ENCODE measurements at regions not wholly inside any gene's neighbourhood (a gene's known extent, or its start where the extent isn't known, plus 50 kb on each side); places are given as distances from the start of the nearest gene placed in this dataset.
A peak's percentile ranks its signal among the peaks of the same experiment; 100 is the strongest.

DNA sequence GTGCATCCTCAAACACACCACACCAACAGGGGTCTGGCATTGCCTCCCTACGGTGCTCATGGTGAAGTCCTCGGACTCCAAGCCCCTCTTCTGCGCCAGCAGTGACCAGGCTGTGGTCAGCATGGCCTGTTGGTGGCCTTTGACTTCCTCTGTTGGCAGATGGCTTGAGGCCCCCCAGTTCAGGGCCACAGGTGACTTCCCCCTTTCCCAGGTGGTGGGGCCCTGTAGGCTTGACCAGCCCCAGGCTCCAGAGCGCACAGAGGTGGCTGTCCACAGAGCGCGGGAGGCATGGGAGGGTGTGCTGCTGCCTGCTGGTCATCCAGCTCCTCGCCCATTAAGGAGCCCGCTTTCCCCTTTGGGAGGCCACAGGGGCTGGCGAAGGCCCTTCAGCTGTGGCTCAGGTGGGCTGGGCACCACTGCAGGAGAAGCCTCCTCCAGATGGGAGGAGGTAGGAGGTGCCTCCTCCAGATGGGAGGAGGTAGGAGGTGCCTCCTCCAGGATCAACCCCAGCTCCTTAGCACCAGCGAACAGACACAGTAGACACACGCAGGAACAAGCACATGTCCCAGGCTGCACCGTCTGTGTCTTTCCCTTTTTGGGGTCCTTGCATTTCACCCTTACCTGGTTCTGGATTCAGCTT lies 52.1 kb upstream of the BHLHE23 start:
- ChIA-PET CTCF (no interaction called here), POLR2A (ENCODE audit: low non-redundant PET) (no interaction called here)
- H3K4me3 ChIP-seq (ENCODE audit: low read depth, low read length, poor library complexity, severe bottlenecking), result no peak overlapping the region
- no peak for TF ChIP-seq EZH2 (IDR thresholded peaks at IDR 0.05; ENCODE audit: borderline replicate concordance, low read depth, low read length, poor library complexity, severe bottlenecking)
- TF ChIP-seq, protein P1, sequence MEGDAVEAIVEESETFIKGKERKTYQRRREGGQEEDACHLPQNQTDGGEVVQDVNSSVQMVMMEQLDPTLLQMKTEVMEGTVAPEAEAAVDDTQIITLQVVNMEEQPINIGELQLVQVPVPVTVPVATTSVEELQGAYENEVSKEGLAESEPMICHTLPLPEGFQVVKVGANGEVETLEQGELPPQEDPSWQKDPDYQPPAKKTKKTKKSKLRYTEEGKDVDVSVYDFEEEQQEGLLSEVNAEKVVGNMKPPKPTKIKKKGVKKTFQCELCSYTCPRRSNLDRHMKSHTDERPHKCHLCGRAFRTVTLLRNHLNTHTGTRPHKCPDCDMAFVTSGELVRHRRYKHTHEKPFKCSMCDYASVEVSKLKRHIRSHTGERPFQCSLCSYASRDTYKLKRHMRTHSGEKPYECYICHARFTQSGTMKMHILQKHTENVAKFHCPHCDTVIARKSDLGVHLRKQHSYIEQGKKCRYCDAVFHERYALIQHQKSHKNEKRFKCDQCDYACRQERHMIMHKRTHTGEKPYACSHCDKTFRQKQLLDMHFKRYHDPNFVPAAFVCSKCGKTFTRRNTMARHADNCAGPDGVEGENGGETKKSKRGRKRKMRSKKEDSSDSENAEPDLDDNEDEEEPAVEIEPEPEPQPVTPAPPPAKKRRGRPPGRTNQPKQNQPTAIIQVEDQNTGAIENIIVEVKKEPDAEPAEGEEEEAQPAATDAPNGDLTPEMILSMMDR (conservative IDR thresholded peaks at IDR 0.05; ENCODE audit: low read depth, low read length), result no peak
- no peak for DNase-seq (ENCODE audit: low spot score)
- no TSS peak for BruUV-seq (replicated peaks)
- H3K27ac ChIP-seq (ENCODE audit: low read depth, low read length, poor library complexity, severe bottlenecking), result no peak overlapping the region
- H3K27me3 ChIP-seq (replicated peaks; ENCODE audit: insufficient read depth, low read depth, low read length, poor library complexity), result peaks cover 26% of the 10 kb centered on the region
- intact Hi-C loops (cut with micrococcal nuclease; ENCODE audit: unreplicated experiment), result no loop called here
- H3K36me3 ChIP-seq (ENCODE audit: insufficient read depth, low read length, poor library complexity, severe bottlenecking), result no peaks in the 10 kb centered on the region
- no peaks in the 10 kb centered on the region for H3K4me1 ChIP-seq (ENCODE audit: insufficient read depth, low read length, poor library complexity, severe bottlenecking)
- no peaks in the 10 kb centered on the region for H3K9me3 ChIP-seq (ENCODE audit: low read depth, low read length, poor library complexity, severe bottlenecking)

- H3K9me3 ChIP-seq (ENCODE audit: low read depth, low read length, poor library complexity, severe bottlenecking), result no peaks in the 10 kb centered on the region
- intact Hi-C loops (cut with micrococcal nuclease; ENCODE audit: unreplicated experiment), result no loop called here
- no peak overlapping the region for H3K4me3 ChIP-seq (ENCODE audit: low read depth, low read length, poor library complexity, severe bottlenecking)
- peaks cover 20% of the 10 kb centered on the region for H3K27me3 ChIP-seq (replicated peaks; ENCODE audit: insufficient read depth, low read depth, low read length, poor library complexity)
- no peak overlapping the region for H3K27ac ChIP-seq (ENCODE audit: low read depth, low read length, poor library complexity, severe bottlenecking)
- POLR2A ChIA-PET (ENCODE audit: low non-redundant PET), result no interaction called here
- no peaks in the 10 kb centered on the region for H3K36me3 ChIP-seq (ENCODE audit: insufficient read depth, low read length, poor library complexity, severe bottlenecking)
- TF ChIP-seq EZH2 (IDR thresholded peaks at IDR 0.05; ENCODE audit: borderline replicate concordance, low read depth, low read length, poor library complexity, severe bottlenecking), result no peak
- TF ChIP-seq, protein P1 (conservative IDR thresholded peaks at IDR 0.05; ENCODE audit: low read depth, low read length), result no peak
- DNase-seq (ENCODE audit: low spot score), result no peak
- H3K4me1 ChIP-seq (ENCODE audit: insufficient read depth, low read length, poor library complexity, severe bottlenecking), result no peaks in the 10 kb centered on the region
- BruUV-seq (replicated peaks), result no TSS peak
- CTCF ChIA-PET, result no interaction called here
Measured at GRCh38 chr20:63057171-63058117, 50.7 kb upstream of the BHLHE23 start.

- Histone ChIP-seq H3K27ac (ENCODE audit: low read depth, low read length, poor library complexity, severe bottlenecking) (no peak overlapping the region), H3K4me3 (ENCODE audit: low read depth, low read length, poor library complexity, severe bottlenecking) (no peak overlapping the region), H3K36me3 (ENCODE audit: insufficient read depth, low read length, poor library complexity, severe bottlenecking) (no peaks in the 10 kb centered on the region), H3K27me3 (replicated peaks; ENCODE audit: insufficient read depth, low read depth, low read length, poor library complexity) (peaks cover 18% of the 10 kb centered on the region), H3K4me1 (ENCODE audit: insufficient read depth, low read length, poor library complexity, severe bottlenecking) (no peaks in the 10 kb centered on the region), H3K9me3 (ENCODE audit: low read depth, low read length, poor library complexity, severe bottlenecking) (no peaks in the 10 kb centered on the region)
- BruUV-seq (replicated peaks), result no TSS peak
- TF ChIP-seq EZH2 (IDR thresholded peaks at IDR 0.05; ENCODE audit: borderline replicate concordance, low read depth, low read length, poor library complexity, severe bottlenecking), result no peak
- TF ChIP-seq, protein P1 (conservative IDR thresholded peaks at IDR 0.05; ENCODE audit: low read depth, low read length), result peak; percentile 97
- POLR2A ChIA-PET (ENCODE audit: low non-redundant PET), result no interaction called here
- CTCF ChIA-PET, result interaction anchor here (0.6 kb wide), 1 partner anchor 464 kb away, joined by 6 read pairs; no protein-coding TSS in a partner anchor
- intact Hi-C loops (cut with micrococcal nuclease; ENCODE audit: unreplicated experiment), result loop anchor here (1.0 kb wide), 1 partner anchor 123 kb away; no protein-coding TSS in a partner anchor
- peak; percentile 61 for DNase-seq (ENCODE audit: low spot score)
Measured at GRCh38 chr20:63056236-63057170, 49.7 kb upstream of the BHLHE23 start.

All from A673 (cell line).